GM19099 (cell line): ENCODE measurements at regions not wholly inside any gene's neighbourhood (a gene's known extent, or its start where the extent isn't known, plus 50 kb on each side); places are given as distances from the start of the nearest gene placed in this dataset.

Experiments used
- POLR2A ChIP-seq: IDR thresholded peaks from 3 replicates; pipeline ENCODE4 v1.6.1; 2011; ENCODE audit warnings: low read depth; ENCODE audit not compliant: insufficient read length; ENCODE audit errors: extremely low read depth

GRCh38 chr2:129806990-129807389 lies 172.5 kb upstream of the RAB6C start:
- no peak for TF ChIP-seq POLR2A

- no peak for TF ChIP-seq POLR2A
Observed at GRCh38 chr2:129810521-129810920, 168.9 kb upstream of the RAB6C start.

- TF ChIP-seq POLR2A, result no peak
Observed at GRCh38 chr2:129812071-129812470, 167.4 kb upstream of the RAB6C start.

GRCh38 chr2:129812654-129813053 lies 166.8 kb upstream of the RAB6C start:
- TF ChIP-seq POLR2A, result no peak

GRCh38 chr2:129813404-129813803 lies 166.1 kb upstream of the RAB6C start:
- no peak for TF ChIP-seq POLR2A

- TF ChIP-seq POLR2A, result no peak
Observed at GRCh38 chr2:129816813-129817574, 162.5 kb upstream of the RAB6C start.

GRCh38 chr2:129819855-129820254 lies 159.6 kb upstream of the RAB6C start:
- TF ChIP-seq POLR2A, result no peak

GRCh38 chr2:129820908-129821307 lies 158.6 kb upstream of the RAB6C start:
- no peak for TF ChIP-seq POLR2A

GRCh38 chr2:129821445-129821844 lies 158.0 kb upstream of the RAB6C start:
- no peak for TF ChIP-seq POLR2A

- TF ChIP-seq POLR2A, result no peak
Observed at GRCh38 chr2:129823044-129823443, 156.4 kb upstream of the RAB6C start.

GRCh38 chr2:129827311-129828090 lies 152.0 kb upstream of the RAB6C start:
- TF ChIP-seq POLR2A, result no peak

- no peak for TF ChIP-seq POLR2A
Observed at GRCh38 chr2:129828792-129829191, 150.7 kb upstream of the RAB6C start.

GRCh38 chr2:129829588-129829987 lies 149.9 kb upstream of the RAB6C start:
- no peak for TF ChIP-seq POLR2A

GRCh38 chr2:129831018-129831417 lies 148.4 kb upstream of the RAB6C start:
- TF ChIP-seq POLR2A, result no peak

GRCh38 chr2:129847043-129847442 lies 132.4 kb upstream of the RAB6C start:
- TF ChIP-seq POLR2A, result no peak

GRCh38 chr2:129849559-129850160 lies 129.8 kb upstream of the RAB6C start:
- TF ChIP-seq POLR2A, result no peak
